HUDEP-2 (cell line): ENCODE measurements at regions not wholly inside any gene's neighbourhood (a gene's known extent, or its start where the extent isn't known, plus 50 kb on each side); places are given as distances from the start of the nearest gene placed in this dataset.

Source experiments
- DNase-seq, 76 experiments: peaks; one replicate each; lab custom pipeline; 2025; ENCODE audit not compliant: unreplicated experiment in 76 of 76; lab: John Stamatoyannopoulos, UW

DNA sequence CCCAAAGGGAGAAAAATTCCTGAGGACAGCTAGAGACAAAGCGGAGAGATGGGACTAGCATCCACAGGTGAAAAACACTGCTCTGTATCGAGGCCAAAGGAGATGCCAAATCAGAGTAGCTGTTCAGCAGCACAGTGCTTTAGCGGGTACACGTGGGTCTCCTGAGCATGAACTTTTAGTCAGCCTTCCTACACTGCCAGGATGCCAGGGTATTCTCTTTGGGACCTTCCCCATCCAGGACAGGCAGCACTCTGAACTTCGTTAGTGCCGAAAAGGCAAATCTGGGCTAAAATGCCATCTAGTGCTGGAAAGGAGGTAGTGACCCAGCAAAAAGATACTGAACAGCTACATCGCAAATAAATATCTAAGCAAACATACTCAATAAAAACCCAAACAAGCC lies 64.9 kb downstream of the C6orf58 start:
- DNase-seq, result peak in 6 of 76 experiments; percentile 1 to 24 (median 8)
